ENCODE measurements at regions not wholly inside any gene's neighbourhood (a gene's known extent, or its start where the extent isn't known, plus 50 kb on each side); places are given as distances from the start of the nearest gene placed in this dataset.

DNA sequence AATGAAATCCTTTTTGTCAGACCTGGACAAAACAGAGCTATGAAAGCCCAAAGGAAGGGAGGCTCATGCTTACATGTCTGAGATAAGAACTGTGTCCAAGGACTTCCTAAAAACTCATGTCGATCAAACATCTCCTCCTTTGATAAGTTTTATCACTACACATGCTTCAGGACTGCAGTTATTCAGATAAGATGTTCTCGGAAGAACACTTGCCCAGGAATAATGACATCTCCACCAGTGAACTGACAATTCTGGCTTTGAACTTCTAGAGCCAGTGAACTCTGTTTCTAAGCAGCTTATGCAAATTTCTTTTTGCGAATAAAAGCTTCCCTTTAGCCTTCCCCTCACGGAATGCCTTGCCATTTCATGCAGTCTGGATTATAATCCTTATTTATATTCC, 561.6 kb downstream of the TBC1D4 start (continued):
- TF ChIP-seq CSDE1 (IDR thresholded peaks at IDR 0.05) (no peak), NCOA4 (IDR thresholded peaks at IDR 0.05; ENCODE audit: partially characterized antibody) (no peak), ETV6 (IDR thresholded peaks at IDR 0.05; ENCODE audit: borderline replicate concordance in 1 of 2, low read depth in 2 of 2, low read length in 1 of 2) (no peak), ETV6 (CRISPR knock-in tag; IDR thresholded peaks at IDR 0.05; ENCODE audit: borderline replicate concordance) (no peak), ZNF764 (CRISPR knock-in tag; IDR thresholded peaks at IDR 0.05; ENCODE audit: low read depth) (no peak), CBX5 (IDR thresholded peaks at IDR 0.05; ENCODE audit: borderline replicate concordance, low read depth) (no peak), FOXA3 (CRISPR knock-in tag; conservative IDR thresholded peaks at IDR 0.05 in 1 of 2, IDR thresholded peaks at IDR 0.05 in 1 of 2) (no peak), MIER1 (IDR thresholded peaks at IDR 0.05; ENCODE audit: low read depth) (no peak), TEAD4 (IDR thresholded peaks at IDR 0.05; ENCODE audit: low read length) (peak; percentile 87), TEAD4 (CRISPR knock-in tag; IDR thresholded peaks at IDR 0.05; ENCODE audit: borderline replicate concordance) (no peak), POLR2G (IDR thresholded peaks at IDR 0.05; ENCODE audit: low read depth, low read length) (no peak), GATA2 (CRISPR knock-in tag; IDR thresholded peaks at IDR 0.05) (peak; percentile 68; the same call in 1 of the 2 replicates), PRMT5 (CRISPR knock-in tag; IDR thresholded peaks at IDR 0.05) (no peak)
- TF ChIP-seq, protein P1, sequence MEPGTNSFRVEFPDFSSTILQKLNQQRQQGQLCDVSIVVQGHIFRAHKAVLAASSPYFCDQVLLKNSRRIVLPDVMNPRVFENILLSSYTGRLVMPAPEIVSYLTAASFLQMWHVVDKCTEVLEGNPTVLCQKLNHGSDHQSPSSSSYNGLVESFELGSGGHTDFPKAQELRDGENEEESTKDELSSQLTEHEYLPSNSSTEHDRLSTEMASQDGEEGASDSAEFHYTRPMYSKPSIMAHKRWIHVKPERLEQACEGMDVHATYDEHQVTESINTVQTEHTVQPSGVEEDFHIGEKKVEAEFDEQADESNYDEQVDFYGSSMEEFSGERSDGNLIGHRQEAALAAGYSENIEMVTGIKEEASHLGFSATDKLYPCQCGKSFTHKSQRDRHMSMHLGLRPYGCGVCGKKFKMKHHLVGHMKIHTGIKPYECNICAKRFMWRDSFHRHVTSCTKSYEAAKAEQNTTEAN (CRISPR knock-in tag; IDR thresholded peaks at IDR 0.05) = no peak
- TF ChIP-seq, protein P2, sequence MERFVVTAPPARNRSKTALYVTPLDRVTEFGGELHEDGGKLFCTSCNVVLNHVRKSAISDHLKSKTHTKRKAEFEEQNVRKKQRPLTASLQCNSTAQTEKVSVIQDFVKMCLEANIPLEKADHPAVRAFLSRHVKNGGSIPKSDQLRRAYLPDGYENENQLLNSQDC (CRISPR knock-in tag; IDR thresholded peaks at IDR 0.05) = no peak
- TF ChIP-seq, protein P3, sequence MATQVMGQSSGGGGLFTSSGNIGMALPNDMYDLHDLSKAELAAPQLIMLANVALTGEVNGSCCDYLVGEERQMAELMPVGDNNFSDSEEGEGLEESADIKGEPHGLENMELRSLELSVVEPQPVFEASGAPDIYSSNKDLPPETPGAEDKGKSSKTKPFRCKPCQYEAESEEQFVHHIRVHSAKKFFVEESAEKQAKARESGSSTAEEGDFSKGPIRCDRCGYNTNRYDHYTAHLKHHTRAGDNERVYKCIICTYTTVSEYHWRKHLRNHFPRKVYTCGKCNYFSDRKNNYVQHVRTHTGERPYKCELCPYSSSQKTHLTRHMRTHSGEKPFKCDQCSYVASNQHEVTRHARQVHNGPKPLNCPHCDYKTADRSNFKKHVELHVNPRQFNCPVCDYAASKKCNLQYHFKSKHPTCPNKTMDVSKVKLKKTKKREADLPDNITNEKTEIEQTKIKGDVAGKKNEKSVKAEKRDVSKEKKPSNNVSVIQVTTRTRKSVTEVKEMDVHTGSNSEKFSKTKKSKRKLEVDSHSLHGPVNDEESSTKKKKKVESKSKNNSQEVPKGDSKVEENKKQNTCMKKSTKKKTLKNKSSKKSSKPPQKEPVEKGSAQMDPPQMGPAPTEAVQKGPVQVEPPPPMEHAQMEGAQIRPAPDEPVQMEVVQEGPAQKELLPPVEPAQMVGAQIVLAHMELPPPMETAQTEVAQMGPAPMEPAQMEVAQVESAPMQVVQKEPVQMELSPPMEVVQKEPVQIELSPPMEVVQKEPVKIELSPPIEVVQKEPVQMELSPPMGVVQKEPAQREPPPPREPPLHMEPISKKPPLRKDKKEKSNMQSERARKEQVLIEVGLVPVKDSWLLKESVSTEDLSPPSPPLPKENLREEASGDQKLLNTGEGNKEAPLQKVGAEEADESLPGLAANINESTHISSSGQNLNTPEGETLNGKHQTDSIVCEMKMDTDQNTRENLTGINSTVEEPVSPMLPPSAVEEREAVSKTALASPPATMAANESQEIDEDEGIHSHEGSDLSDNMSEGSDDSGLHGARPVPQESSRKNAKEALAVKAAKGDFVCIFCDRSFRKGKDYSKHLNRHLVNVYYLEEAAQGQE (IDR thresholded peaks at IDR 0.05; ENCODE audit: borderline replicate concordance) = no peak
- TF ChIP-seq, protein P3 (CRISPR knock-in tag; IDR thresholded peaks at IDR 0.05; ENCODE audit: low read depth) = no peak
- TF ChIP-seq, protein P4, sequence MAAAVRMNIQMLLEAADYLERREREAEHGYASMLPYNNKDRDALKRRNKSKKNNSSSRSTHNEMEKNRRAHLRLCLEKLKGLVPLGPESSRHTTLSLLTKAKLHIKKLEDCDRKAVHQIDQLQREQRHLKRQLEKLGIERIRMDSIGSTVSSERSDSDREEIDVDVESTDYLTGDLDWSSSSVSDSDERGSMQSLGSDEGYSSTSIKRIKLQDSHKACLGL (CRISPR knock-in tag; IDR thresholded peaks at IDR 0.05; ENCODE audit: borderline replicate concordance, poor library complexity, severe bottlenecking) = no peak
- TF ChIP-seq, protein P5, sequence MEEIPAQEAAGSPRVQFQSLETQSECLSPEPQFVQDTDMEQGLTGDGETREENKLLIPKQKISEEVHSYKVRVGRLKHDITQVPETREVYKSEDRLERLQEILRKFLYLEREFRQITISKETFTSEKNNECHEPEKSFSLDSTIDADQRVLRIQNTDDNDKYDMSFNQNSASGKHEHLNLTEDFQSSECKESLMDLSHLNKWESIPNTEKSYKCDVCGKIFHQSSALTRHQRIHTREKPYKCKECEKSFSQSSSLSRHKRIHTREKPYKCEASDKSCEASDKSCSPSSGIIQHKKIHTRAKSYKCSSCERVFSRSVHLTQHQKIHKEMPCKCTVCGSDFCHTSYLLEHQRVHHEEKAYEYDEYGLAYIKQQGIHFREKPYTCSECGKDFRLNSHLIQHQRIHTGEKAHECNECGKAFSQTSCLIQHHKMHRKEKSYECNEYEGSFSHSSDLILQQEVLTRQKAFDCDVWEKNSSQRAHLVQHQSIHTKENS (CRISPR knock-in tag; IDR thresholded peaks at IDR 0.05) = no peak

Measured in K562 (cell line).